Stomach (tissue), 8 donors: ENCODE measurements at regions not wholly inside any gene's neighbourhood (a gene's known extent, or its start where the extent isn't known, plus 50 kb on each side); places are given as distances from the start of the nearest gene placed in this dataset.
"Not testable (repeated sequence)": the region's sequence is repeated elsewhere in the genome, so short reads cannot be mapped to it uniquely, and the experiment has no call there.

Experiments
- DNase-seq, 2 donors: peaks; one replicate each; pipeline versions ENCODE4 v3.0.0 to v3.0.0-alpha.2; 2013 to 2019
- H3K27ac ChIP-seq, 5 donors: fragments of 200-600 bp in 4 of 5; sonication (generic) in 4 of 5; one replicate each; pipeline ENCODE4 v1.5.1; 2013 to 2019; ENCODE audit warnings: mild to moderate bottlenecking in 1 of 5, moderate library complexity in 1 of 5
- H3K27me3 ChIP-seq, 3 donors: fragments of 200-600 bp; sonication (generic); one replicate each; pipeline ENCODE4 v1.5.1; 2017 to 2019; ENCODE audit warnings: mixed run types in 1 of 3
- H3K36me3 ChIP-seq, 4 donors: fragments of 200-600 bp; sonication (generic); 1 replicate in 3 of 4; 2 replicates in 1 of 4; pipeline ENCODE4 v1.5.1; 2016 to 2019
- H3K4me1 ChIP-seq, 4 donors: fragments of 200-600 bp; sonication (generic); one replicate each; pipeline ENCODE4 v1.5.1; 2016 to 2019
- H3K4me3 ChIP-seq, 4 donors: fragments of 200-600 bp; sonication (generic) in 3 of 4; one replicate each; pipeline ENCODE4 v1.5.1; 2016 to 2019; ENCODE audit warnings: mild to moderate bottlenecking in 1 of 4
- H3K9me3 ChIP-seq, 4 donors: fragments of 200-600 bp; sonication (generic); one replicate each; pipeline ENCODE4 v1.5.1; 2016 to 2019
- EP300 ChIP-seq: sonication (generic); formaldehyde crosslinking; IDR thresholded peaks from one replicate; pipeline ENCODE4 v1.6.1; 2017; ENCODE audit warnings: antibody characterized with exemption
- POLR2A ChIP-seq, 4 donors: fragments of 450-650 bp; IDR thresholded peaks; one replicate each; pipeline ENCODE4 v1.6.1; 2016; ENCODE audit warnings: antibody characterized with exemption in 4 of 4, control low read depth in 2 of 4, mild to moderate bottlenecking in 1 of 4, moderate library complexity in 1 of 4
- POLR2AphosphoS5 ChIP-seq, 3 donors: sonication (generic); formaldehyde crosslinking; IDR thresholded peaks; one replicate each; pipeline ENCODE4 v1.6.1; 2016; ENCODE audit warnings: antibody characterized with exemption in 3 of 3
- WGBS, 5 donors: extraction: QIAGEN DNeasy Blood & Tissue Kit in 3 of 5; methylation state at CpG; one replicate each; pipeline versions ENCODE4 v1.1.5 to v1.1.7; 2013 to 2018; 5-methylcytosine and 5-hydroxymethylcytosine counted together
- intact Hi-C: fragments of 100-400 bp; cut with DNase I; formaldehyde crosslinking; loops from one replicate; pipeline ENCODE4 v1.15.1; 2023; ENCODE audit warnings: low total_unique reads
- TF ChIP-seq, protein P1 (sequence below), 7 experiments: fragments of 450-650 bp in 4 of 7; fragments of 200-600 bp in 3 of 7; sonication (generic) in 3 of 7; IDR thresholded peaks; one replicate each; pipeline ENCODE4 v1.5.1; 2016 to 2019; ENCODE audit warnings: antibody characterized with exemption in 7 of 7, control low read depth in 2 of 7, mild to moderate bottlenecking in 1 of 7
- donor health status: healthy with polysubstance abuse.
- donor health status: Bipolar disorder and iron deficiency.
- donor health status: healthy.

DNA sequence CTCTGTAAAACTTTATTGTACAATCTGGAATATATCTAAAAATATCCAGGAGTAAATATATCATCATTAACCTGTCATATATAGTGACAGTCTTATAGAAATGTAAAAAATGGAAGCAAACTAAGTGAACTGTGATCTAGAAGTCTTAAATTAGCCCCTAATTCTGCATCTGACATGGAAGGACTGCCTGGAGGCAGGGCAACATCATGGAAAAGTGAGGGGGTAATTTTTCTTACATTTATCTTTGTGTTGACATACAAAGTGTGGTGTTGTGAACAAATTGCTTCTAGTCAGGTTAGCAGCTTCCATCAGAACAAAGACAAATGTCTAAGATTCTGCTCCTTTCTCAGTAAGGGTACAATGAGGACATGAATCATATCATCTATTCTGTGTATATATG lies 186.3 kb downstream of the C4orf33 start:
- H3K36me3 ChIP-seq = no peaks in the 10 kb centered on the region
- intact Hi-C loops = no loop called here
- no peak overlapping the region for H3K4me3 ChIP-seq
- TF ChIP-seq POLR2AphosphoS5 (IDR thresholded peaks at IDR 0.05) (no peak), EP300 (no peak), POLR2A (IDR thresholded peaks at IDR 0.05) (no peak)
- TF ChIP-seq, protein P1, sequence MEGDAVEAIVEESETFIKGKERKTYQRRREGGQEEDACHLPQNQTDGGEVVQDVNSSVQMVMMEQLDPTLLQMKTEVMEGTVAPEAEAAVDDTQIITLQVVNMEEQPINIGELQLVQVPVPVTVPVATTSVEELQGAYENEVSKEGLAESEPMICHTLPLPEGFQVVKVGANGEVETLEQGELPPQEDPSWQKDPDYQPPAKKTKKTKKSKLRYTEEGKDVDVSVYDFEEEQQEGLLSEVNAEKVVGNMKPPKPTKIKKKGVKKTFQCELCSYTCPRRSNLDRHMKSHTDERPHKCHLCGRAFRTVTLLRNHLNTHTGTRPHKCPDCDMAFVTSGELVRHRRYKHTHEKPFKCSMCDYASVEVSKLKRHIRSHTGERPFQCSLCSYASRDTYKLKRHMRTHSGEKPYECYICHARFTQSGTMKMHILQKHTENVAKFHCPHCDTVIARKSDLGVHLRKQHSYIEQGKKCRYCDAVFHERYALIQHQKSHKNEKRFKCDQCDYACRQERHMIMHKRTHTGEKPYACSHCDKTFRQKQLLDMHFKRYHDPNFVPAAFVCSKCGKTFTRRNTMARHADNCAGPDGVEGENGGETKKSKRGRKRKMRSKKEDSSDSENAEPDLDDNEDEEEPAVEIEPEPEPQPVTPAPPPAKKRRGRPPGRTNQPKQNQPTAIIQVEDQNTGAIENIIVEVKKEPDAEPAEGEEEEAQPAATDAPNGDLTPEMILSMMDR (IDR thresholded peaks at IDR 0.05) = no peak
- no peaks in the 10 kb centered on the region for H3K4me1 ChIP-seq
- DNase-seq = no peak
- H3K27ac ChIP-seq = no peak overlapping the region
- H3K9me3 ChIP-seq = no peaks in the 10 kb centered on the region
- H3K27me3 ChIP-seq = no peaks in the 10 kb centered on the region

DNA sequence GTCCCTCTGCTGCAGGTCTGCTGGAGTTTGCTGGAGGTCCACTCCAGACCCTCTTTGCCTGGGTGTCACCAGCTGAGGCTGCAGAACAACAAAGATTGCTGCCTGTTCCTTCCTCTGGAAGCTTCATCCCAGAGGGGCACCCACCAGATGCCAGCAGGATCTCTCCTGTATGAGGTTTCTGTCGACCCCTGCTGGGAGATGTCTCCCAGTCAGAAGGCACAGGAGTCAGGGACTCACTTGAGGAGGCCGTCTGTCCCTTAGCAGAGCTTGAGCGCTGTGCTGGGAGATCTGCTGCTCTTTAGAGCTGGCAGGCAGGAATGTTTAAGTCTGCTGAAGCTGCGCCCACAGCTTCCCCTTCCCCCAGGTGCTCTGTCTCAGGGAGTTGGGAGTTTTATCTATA lies 196.2 kb downstream of the C4orf33 start:
- H3K4me1 ChIP-seq, H3K9me3 ChIP-seq, H3K36me3 ChIP-seq, H3K4me3 ChIP-seq, DNase-seq, H3K27me3 ChIP-seq, H3K27ac ChIP-seq, intact Hi-C loops: not testable (repeated sequence)
- 53 to 76% (median 64%) methylated on average over 3 to 4 of the region's 4 CpGs for WGBS, 5 donors

DNA sequence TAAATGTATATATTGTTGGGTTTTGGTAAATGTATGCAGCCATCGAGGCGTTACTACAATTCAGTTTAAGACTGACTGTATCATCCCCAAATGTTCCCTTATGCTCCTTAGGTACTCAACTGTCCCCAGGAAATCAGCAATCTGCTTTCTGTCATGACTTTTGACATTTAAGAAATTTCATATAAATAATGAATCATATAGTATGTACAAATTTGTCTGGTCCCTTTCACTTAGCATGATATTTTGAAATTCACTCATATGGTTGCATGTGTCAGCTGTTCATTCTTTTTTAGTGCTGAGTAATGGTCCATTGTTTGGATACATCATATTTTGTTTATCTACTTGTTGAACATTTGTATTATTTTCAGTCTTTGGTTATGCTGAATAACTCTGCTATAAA lies 218.8 kb downstream of the C4orf33 start:
- WGBS, 5 donors = 96 to 100% (median 97%) methylated on average over 2 of the region's 2 CpGs

DNA sequence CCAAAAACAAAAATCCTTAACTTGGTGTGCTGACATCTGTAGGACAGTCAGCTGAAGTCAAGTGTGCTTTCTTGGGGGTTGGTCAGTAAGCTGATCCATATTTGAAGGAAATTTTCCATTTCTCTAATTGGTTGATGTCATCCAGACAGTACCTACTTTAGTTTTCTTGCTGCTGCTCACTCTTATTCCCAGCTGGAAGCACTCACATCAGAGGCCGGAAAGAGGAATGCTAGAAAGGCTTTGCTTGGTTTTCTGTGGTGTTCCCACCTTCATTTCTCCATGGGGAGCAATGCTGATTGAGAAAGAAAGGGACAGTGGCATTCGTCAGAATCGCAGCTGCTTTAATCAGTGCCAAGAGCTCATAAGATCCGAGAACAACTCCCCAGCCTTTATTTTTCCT lies 227.0 kb downstream of the C4orf33 start:
- Histone ChIP-seq H3K4me1 (no peaks in the 10 kb centered on the region), H3K4me3 (no peak overlapping the region), H3K9me3 (no peaks in the 10 kb centered on the region), H3K27ac (no peak overlapping the region), H3K27me3 (no peaks in the 10 kb centered on the region), H3K36me3 (no peaks in the 10 kb centered on the region)
- intact Hi-C loops = no loop called here
- no peak for DNase-seq
- TF ChIP-seq, protein P1 (IDR thresholded peaks at IDR 0.05) = no peak
- TF ChIP-seq POLR2AphosphoS5 (IDR thresholded peaks at IDR 0.05) (no peak), POLR2A (IDR thresholded peaks at IDR 0.05) (no peak), EP300 (no peak)
- 37 to 57% (median 51%) methylated on average over 4 of the region's 4 CpGs for WGBS, 5 donors

More for the DNA sequence above, 218.8 kb downstream of the C4orf33 start:
- TF ChIP-seq POLR2A (IDR thresholded peaks at IDR 0.05) (no peak), EP300 (no peak), POLR2AphosphoS5 (IDR thresholded peaks at IDR 0.05) (no peak)
- TF ChIP-seq, protein P1 (IDR thresholded peaks at IDR 0.05) = no peak
- Histone ChIP-seq H3K9me3 (no peaks in the 10 kb centered on the region), H3K36me3 (no peaks in the 10 kb centered on the region), H3K4me3 (no peak overlapping the region), H3K27me3 (no peaks in the 10 kb centered on the region), H3K4me1 (no peaks in the 10 kb centered on the region), H3K27ac (no peak overlapping the region)
- intact Hi-C loops = no loop called here
- DNase-seq = no peak

DNA sequence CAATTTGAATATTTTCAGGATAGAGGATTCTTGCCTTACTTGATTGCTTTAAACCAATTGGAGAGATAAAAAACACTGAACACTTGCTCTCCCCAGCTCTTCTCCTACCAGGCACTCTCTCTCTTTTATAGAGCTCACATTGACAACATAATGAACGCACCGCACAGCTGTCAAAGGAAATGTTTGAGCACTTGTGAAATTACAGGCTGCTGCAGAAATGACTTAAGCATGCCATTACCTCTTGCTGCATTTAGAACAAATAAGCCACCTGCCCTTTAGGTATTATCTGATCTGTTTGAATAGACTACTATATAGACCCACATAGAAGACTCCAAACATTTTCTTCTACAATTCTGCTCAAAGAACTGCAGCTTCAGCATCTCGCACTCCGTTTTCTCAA lies 227.7 kb downstream of the C4orf33 start:
- TF ChIP-seq POLR2A (IDR thresholded peaks at IDR 0.05) (no peak), POLR2AphosphoS5 (IDR thresholded peaks at IDR 0.05) (no peak), EP300 (no peak)
- TF ChIP-seq, protein P1 (IDR thresholded peaks at IDR 0.05) = no peak
- no peak for DNase-seq
- no peaks in the 10 kb centered on the region for H3K36me3 ChIP-seq
- no peak overlapping the region for H3K4me3 ChIP-seq
- intact Hi-C loops = no loop called here
- no peak overlapping the region for H3K27ac ChIP-seq
- 68 to 76% (median 74%) methylated on average over 4 of the region's 4 CpGs for WGBS, 5 donors
- H3K27me3 ChIP-seq = no peaks in the 10 kb centered on the region
- H3K4me1 ChIP-seq = no peaks in the 10 kb centered on the region
- no peaks in the 10 kb centered on the region for H3K9me3 ChIP-seq
